ENCODE measurements at regions not wholly inside any gene's neighbourhood (a gene's known extent, or its start where the extent isn't known, plus 50 kb on each side); places are given as distances from the start of the nearest gene placed in this dataset.
"Not testable (repeated sequence)": the region's sequence is repeated elsewhere in the genome, so short reads cannot be mapped to it uniquely, and the experiment has no call there.

- DNase-seq, result no peak
Measured at GRCh38 chr3:127069814-127070440, 87.0 kb downstream of the PLXNA1 start.

DNA sequence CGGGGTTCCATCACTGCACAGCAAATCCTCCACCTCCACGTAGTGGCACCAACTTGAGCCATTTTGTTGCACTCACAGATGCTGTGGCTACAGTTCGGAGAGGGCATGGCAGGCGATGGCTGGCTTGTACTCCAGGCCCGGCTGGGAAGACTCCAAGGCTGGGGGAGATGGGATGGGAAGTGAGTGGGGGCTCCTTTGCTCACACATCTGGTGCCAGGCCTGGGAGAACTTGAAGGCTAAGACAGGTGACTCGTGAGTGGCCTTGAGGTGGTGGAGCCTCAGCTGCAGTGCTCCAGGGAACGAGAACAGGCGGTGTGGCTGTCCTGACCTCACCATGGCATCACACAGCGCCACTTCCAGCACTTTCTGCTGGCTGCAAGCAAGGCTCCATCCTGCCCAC, 87.9 kb downstream of the PLXNA1 start:
- DNase-seq, result no peak

- no peak for DNase-seq
Measured at GRCh38 chr3:127071597-127072001, 88.7 kb downstream of the PLXNA1 start.

- no peak for DNase-seq
Measured at GRCh38 chr3:127072221-127072771, 89.4 kb downstream of the PLXNA1 start.

DNA sequence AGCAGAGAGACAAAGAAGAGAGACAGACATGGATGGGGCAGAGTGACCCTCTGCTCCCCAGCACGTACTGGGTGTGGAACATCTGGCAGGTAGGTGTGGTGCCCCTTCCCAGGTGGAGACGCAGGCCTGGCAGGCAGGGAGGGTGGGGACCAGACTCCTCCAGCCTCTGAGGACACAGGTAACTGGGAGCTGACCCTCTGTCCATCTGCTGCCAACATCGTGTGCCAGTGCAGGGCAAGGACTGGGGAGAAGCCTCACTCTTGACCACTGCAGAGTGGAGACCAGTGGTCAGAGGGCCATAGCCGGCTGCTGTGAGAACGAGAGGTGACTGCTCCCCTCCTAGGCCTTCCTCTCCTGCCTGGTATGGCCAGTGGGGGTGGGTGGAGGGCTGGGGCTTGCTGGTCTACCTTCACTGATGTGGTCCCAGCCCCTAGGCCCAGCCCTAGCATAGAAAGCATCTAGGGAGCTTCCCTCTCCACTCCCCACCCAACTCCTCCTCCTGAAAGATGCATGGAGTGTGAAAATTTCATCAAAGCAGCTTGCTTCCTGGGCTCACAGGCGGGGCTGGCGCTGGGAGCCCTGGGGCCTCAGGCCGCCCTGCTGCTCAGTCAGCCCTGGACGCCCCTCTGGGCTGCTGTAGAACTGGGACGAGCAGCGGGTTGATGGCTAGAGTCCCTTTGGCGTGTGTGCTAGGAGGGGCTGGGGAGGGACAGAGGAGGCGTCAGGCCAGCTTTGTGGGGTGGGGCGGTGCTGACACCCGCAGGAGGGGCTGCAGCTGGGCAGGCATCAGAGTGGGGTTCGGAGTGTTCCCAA, 90.3 kb downstream of the PLXNA1 start:
- no peak for DNase-seq

DNA sequence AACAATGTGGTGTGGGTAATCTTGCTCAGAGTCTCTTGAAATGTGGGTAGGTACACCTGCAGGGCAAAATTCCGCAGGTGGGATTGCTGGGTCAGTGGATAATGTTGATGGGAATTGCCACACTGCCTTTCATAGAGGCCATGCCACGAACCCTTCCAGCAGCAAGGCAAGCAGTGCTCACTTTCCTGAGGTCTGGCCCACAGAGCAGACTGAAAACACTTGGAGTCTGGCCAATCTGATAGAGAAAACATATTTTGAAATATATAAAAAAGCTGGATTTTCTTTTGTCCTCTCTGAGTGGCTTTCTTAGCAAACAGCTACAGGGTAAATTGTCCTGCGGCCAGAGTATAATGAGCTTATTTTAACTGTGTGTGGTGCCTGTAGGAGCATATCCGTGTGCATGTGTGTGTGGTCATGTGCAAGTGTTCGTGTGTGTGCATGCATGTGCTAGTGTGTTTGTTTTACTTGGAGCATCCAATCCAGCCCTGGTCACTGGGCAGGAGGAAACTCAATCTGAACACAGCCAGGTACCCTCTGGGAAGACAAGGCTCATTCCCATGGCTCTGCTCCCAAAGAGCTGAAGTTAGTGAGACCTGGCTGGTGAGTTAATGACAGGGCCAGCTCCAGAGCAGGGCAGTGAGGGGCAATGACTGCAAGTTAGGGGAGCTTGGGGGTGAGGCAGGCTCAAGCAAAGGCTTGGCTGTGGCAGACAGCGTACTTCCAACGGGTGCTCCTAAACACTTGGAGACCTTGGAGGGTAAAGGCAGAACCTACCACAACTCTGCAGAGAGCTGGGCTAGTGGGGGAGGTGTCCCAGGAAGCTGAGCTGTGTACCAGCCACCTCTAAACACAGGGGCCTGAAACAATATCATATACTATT, 91.3 kb downstream of the PLXNA1 start:
- DNase-seq, result no peak

GRCh38 chr3:127074900-127075360, 92.0 kb downstream of the PLXNA1 start:
- no peak for DNase-seq

- not testable (repeated sequence) for DNase-seq
Measured at GRCh38 chr3:127076166-127076992, 93.5 kb downstream of the PLXNA1 start.

- DNase-seq, result no peak
Measured at GRCh38 chr3:127077068-127077467, 94.2 kb downstream of the PLXNA1 start.

DNA sequence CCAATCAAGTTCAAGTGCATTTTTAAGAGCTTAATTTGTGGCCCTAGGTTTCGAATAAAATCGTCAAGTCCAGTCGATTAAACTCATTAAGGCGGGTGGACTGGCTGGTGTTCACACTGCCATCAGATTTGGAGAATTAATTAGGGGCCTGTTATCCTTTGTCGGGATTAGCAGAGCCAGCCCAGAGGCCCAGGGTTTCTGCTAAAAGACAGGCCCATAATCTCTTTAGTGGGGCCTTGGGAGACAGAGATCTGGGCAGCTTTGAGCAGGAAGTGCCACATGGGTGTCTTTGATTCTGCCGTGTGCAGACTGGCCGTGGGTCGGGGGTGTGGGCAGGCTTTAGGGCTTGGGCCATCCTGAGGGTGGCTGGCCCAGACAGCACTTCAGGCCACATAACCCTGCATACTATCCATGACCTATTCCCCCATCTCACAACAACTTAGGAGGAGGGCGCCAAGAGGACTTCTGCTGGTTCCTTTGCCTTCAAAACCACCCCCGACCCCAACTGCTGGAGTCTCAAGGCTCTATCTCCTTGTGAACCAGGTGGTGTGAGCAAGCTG, 94.7 kb downstream of the PLXNA1 start:
- DNase-seq, result no peak

- no peak for DNase-seq
Measured at GRCh38 chr3:127078626-127079025, 95.7 kb downstream of the PLXNA1 start.

- no peak for DNase-seq
Measured at GRCh38 chr3:127079211-127079610, 96.3 kb downstream of the PLXNA1 start.

- no peak for DNase-seq
Measured at GRCh38 chr3:127081001-127081720, 98.2 kb downstream of the PLXNA1 start.

DNA sequence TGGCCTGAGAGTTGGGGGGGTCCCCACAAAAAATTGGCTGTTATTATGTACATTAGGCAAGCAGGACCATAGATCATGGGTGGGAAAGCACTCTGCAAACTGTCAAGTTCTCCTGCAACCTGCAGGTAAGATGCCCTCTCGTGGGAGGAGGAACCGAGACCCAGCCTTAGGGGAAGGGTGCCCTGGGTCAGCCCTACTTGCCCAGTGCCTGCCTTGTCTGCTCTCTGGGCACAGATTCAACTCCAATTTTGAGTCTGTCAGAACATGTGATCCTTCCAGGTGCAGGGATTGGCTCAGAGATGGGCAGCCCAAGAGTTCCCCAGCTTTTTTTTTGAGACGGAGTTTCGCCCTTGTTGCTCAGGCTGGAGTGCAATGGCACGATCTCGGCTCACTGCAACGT, 99.2 kb downstream of the PLXNA1 start:
- no peak for DNase-seq

DNA sequence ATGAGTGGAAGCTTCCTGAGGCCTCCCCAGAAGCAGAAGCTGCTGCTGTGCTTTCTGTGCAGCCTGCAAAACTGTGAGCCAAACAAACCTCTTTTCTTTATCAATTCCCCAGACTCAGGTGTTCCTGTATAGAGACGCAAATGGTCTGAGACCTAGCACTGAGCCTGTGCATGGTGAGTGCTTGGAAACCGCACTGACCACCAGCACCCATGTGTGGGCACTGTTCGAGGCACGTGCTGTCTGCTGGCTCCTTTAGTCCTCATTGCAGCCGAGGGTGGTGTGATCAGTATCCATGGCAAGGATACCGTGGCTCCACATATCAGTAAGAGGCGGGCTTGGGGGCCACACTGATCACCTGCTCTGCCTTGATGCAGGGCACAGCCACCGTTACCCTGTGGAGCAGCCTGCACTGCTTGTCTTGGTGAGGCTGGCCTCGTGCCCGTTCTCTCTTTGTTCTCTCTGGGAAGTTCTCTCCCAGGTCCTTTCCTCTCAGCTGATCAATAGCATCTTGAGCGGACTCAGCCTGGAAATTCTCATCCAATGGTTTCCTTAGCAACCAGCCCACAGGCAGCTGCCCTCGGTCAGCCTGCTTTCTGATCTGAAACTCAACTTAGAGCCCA, 101.0 kb downstream of the PLXNA1 start:
- DNase-seq, result peak in 2 of 56 donors; percentile 20 to 22

DNA sequence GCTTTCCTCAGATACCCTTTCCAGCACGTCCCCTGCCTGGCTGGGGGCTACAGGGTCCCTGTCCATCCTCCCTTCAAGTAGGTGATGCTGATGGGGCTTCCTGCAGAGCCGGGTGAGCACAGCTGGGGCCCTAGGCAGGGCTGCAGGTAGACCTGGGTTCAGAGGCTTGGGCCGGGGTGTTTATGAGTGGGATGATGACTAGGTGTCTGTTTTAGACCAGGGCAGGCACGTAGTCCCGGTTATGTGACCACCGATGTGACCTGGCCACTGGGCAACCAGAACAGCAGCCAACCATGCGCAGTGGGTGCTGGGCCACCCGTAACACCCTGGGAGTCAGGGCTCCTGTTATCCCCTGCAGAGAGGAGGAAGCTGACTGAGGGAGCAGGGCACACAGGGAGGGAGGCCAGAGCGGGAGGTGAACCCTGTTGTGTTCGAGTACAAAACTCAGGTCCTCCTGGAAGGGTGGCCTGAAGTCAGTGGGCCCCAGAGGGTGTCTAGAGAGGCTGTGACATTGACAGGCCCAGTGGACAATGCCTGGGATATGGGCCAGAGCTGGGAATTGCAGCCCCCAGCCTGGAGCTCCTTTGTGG, 101.6 kb downstream of the PLXNA1 start:
- DNase-seq, result no peak

GRCh38 chr3:127085576-127085975, 102.7 kb downstream of the PLXNA1 start:
- DNase-seq, result no peak

DNA sequence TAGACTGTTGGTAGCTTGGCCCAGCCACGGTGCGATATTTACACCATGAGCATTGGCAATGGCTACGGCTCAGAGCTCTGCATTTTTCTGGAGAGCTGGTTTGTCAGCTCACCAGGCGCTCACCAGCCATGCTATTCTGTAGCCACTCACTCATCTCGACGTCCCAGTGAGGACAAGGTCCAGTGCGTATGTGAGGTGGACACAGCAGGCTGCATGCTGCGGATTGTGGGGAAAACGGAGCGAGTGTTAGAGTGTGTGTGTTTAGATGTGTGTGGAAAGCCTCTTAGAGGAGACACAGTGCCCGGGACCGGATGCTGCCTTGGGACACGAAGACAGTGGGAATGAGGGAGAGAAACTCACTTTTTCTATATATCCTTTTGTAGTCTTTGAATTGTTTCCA, 103.7 kb downstream of the PLXNA1 start:
- not testable (repeated sequence) for DNase-seq

GRCh38 chr3:127087441-127087840, 104.5 kb downstream of the PLXNA1 start:
- no peak for DNase-seq
